Activated CD8-positive, alpha-beta memory T cell treated with anti-CD3 and anti-CD28 coated beads for 4 hours (primary cell): ENCODE measurements at regions not wholly inside any gene's neighbourhood (a gene's known extent, or its start where the extent isn't known, plus 50 kb on each side); places are given as distances from the start of the nearest gene placed in this dataset.
"Not testable (repeated sequence)": the region's sequence is repeated elsewhere in the genome, so short reads cannot be mapped to it uniquely, and the experiment has no call there.

ENCODE experiments used
- DNase-seq, 2 donors: peaks; one replicate each; pipeline ENCODE4 v3.0.0-alpha.2; 2020; ENCODE audit warnings: low read depth in 2 of 2

- DNase-seq = no peak
Measured at GRCh38 chr15:66964111-66964738, 101.2 kb upstream of the SMAD3 start.

GRCh38 chr15:66964791-66965190, 100.6 kb upstream of the SMAD3 start:
- DNase-seq = no peak

GRCh38 chr15:66965201-66965900, 100.1 kb upstream of the SMAD3 start:
- DNase-seq = no peak

GRCh38 chr15:66966256-66966655, 99.1 kb upstream of the SMAD3 start:
- DNase-seq = no peak

GRCh38 chr15:66968806-66969596, 96.4 kb upstream of the SMAD3 start:
- no peak for DNase-seq

- not testable (repeated sequence) for DNase-seq
Measured at GRCh38 chr15:66974131-66974530, 91.3 kb upstream of the SMAD3 start.

GRCh38 chr15:66976106-66976640, 89.2 kb upstream of the SMAD3 start:
- DNase-seq = not testable (repeated sequence)

- not testable (repeated sequence) for DNase-seq
Measured at GRCh38 chr15:66980326-66980725, 85.1 kb upstream of the SMAD3 start.

- DNase-seq = no peak
Measured at GRCh38 chr15:66981771-66982170, 83.6 kb upstream of the SMAD3 start.

- DNase-seq = no peak
Measured at GRCh38 chr15:66982250-66982649, 83.2 kb upstream of the SMAD3 start.

GRCh38 chr15:66982816-66983215, 82.6 kb upstream of the SMAD3 start:
- no peak for DNase-seq

- DNase-seq = no peak
Measured at GRCh38 chr15:66985653-66986052, 79.7 kb upstream of the SMAD3 start.

GRCh38 chr15:66986951-66987350, 78.5 kb upstream of the SMAD3 start:
- DNase-seq = no peak

- no peak for DNase-seq
Measured at GRCh38 chr15:66993090-66993489, 72.3 kb upstream of the SMAD3 start.

- DNase-seq = no peak
Measured at GRCh38 chr15:66993874-66994696, 71.3 kb upstream of the SMAD3 start.

- DNase-seq = no peak
Measured at GRCh38 chr15:66994927-66995656, 70.3 kb upstream of the SMAD3 start.

- no peak for DNase-seq
Measured at GRCh38 chr15:66996094-66996493, 69.3 kb upstream of the SMAD3 start.

GRCh38 chr15:66997212-66997611, 68.2 kb upstream of the SMAD3 start:
- DNase-seq = no peak

GRCh38 chr15:66998234-66998633, 67.2 kb upstream of the SMAD3 start:
- DNase-seq = not testable (repeated sequence)

GRCh38 chr15:66999046-66999968, 66.1 kb upstream of the SMAD3 start:
- DNase-seq = no peak
